GM12878 (cell line): ENCODE measurements at regions not wholly inside any gene's neighbourhood (a gene's known extent, or its start where the extent isn't known, plus 50 kb on each side); places are given as distances from the start of the nearest gene placed in this dataset.

Source experiments
- ATAC-seq: fragments of 200-7000 bp; cut with Tn5 transposase; 3 replicates; pipeline ENCODE4 v1.9.1; 2020; ENCODE audit warnings: mild to moderate bottlenecking, moderate library complexity
- BruUV-seq: library from RNA; stranded (reverse); fragments of 400-500 nt; replicated peaks from 2 replicates; lab custom pipeline; 2021; lab: Mats Ljungman, UMichigan
- CTCF ChIA-PET: fragments of 300-600 bp; sonication (Branson Sonifier 250); formaldehyde crosslinking; extraction: SDS; loops from one replicate; lab custom pipeline; 2021; ENCODE audit warnings: inconsistent platforms; lab: Yijun Ruan, JAX
- POLR2A ChIA-PET: fragments of 350-600 bp; formaldehyde crosslinking; extraction: SDS; loops from one replicate; lab custom pipeline; 2021; ENCODE audit warnings: inconsistent platforms; lab: Charles Lee
- RAD21 ChIA-PET: fragments of 300-600 bp; sonication (Branson Sonifier 250); formaldehyde crosslinking; loops from one replicate; lab custom pipeline; 2023; ENCODE audit warnings: antibody characterized with exemption; ENCODE audit not compliant: unreplicated experiment; lab: Charles Lee
- SMC1A ChIA-PET: fragments of 300-600 bp; sonication (Branson Sonifier 250); formaldehyde crosslinking; loops from one replicate; lab custom pipeline; 2023; ENCODE audit not compliant: unreplicated experiment, uncharacterized antibody; lab: Charles Lee
- DNase-seq: peaks from one replicate; pipeline ENCODE4 v3.0.0-alpha.2; 2011; ENCODE audit warnings: low read depth, low spot score
- FAIRE-seq: peaks from 3 replicates; lab custom pipeline; 2011; peaks lifted over from hg19 to GRCh38; lab: Jason Lieb, UNC
- H2AFZ ChIP-seq: 2 replicates; pipeline ENCODE4 v1.6.0; 2011; ENCODE audit warnings: low read depth, low read length, control low read depth; ENCODE audit not compliant: control insufficient read depth
- H3K27ac ChIP-seq: 2 replicates; pipeline ENCODE4 v1.5.1; 2011; ENCODE audit warnings: control low read depth; ENCODE audit not compliant: control insufficient read depth, insufficient read depth
- H3K27me3 ChIP-seq, 2 experiments: replicated peaks in 1 of 2; 2 replicates each; pipeline versions ENCODE4 v1.6.0 to v1.6.1; 2011; ENCODE audit warnings: low read length in 1 of 2; ENCODE audit not compliant: control insufficient read depth in 2 of 2, insufficient read depth in 2 of 2
- H3K36me3 ChIP-seq, 2 experiments: 2 replicates each; pipeline ENCODE4 v1.5.1; 2011; ENCODE audit warnings: low read length in 1 of 2; ENCODE audit not compliant: control insufficient read depth in 2 of 2, insufficient read depth in 2 of 2
- H3K4me1 ChIP-seq: 2 replicates; pipeline ENCODE4 v1.6.1; 2011; ENCODE audit warnings: mild to moderate bottlenecking, low read length, moderate library complexity, mixed read lengths; ENCODE audit not compliant: control insufficient read depth, insufficient read depth
- H3K4me2 ChIP-seq: 2 replicates; pipeline ENCODE4 v1.6.0; 2011; ENCODE audit warnings: control low read depth; ENCODE audit not compliant: control insufficient read depth, insufficient read depth
- H3K4me3 ChIP-seq: fragments of 200-600 bp; sonication (generic); 2 replicates; pipeline ENCODE4 v1.5.1; 2016
- H3K79me2 ChIP-seq: 2 replicates; pipeline ENCODE4 v1.6.0; 2011; ENCODE audit warnings: low read length; ENCODE audit not compliant: control insufficient read depth, insufficient read depth
- H3K9ac ChIP-seq: 2 replicates; pipeline ENCODE4 v1.8.0; 2011; ENCODE audit warnings: low read length, control low read depth, mixed read lengths; ENCODE audit not compliant: control insufficient read depth, insufficient read depth
- H3K9me3 ChIP-seq: replicated peaks from 3 replicates; pipeline ENCODE4 v1.5.1; 2011; ENCODE audit warnings: mild to moderate bottlenecking, low read length; ENCODE audit not compliant: control insufficient read depth, insufficient read depth
- H4K20me1 ChIP-seq: 2 replicates; pipeline ENCODE4 v1.6.0; 2011; ENCODE audit not compliant: control insufficient read depth, insufficient read depth
- CBX5 ChIP-seq: sonication (generic); IDR thresholded peaks from 2 replicates; pipeline ENCODE4 v1.6.1; 2016; ENCODE audit warnings: low read depth, moderate library complexity, mild to moderate bottlenecking, inconsistent platforms
- ESRRA ChIP-seq: IDR thresholded peaks from 2 replicates; pipeline ENCODE4 v1.6.1; 2012; ENCODE audit warnings: mild to moderate bottlenecking, low read length, improper control_type of control experiment
- HDAC2 ChIP-seq: fragments of 200-600 bp; sonication (generic); IDR thresholded peaks from 2 replicates; pipeline ENCODE4 v1.6.1; 2017
- HSF1 ChIP-seq: fragments of 150-350 bp; IDR thresholded peaks from 2 replicates; pipeline ENCODE4 v1.6.1; 2014; ENCODE audit warnings: mild to moderate bottlenecking, low read depth, low read length
- IKZF1 ChIP-seq: fragments of 450-650 bp; conservative IDR thresholded peaks from 2 replicates; pipeline ENCODE4 v1.6.1; 2017; ENCODE audit warnings: antibody characterized with exemption, mild to moderate bottlenecking
- JUNB ChIP-seq: IDR thresholded peaks from 2 replicates; pipeline ENCODE4 v1.6.1; 2016; ENCODE audit warnings: antibody characterized with exemption, mild to moderate bottlenecking
- MAX ChIP-seq: IDR thresholded peaks from 2 replicates; pipeline ENCODE4 v1.6.1; 2012; ENCODE audit warnings: low read depth, low read length, improper control_type of control experiment
- MTA2 ChIP-seq: fragments of 450-650 bp; IDR thresholded peaks from 2 replicates; pipeline ENCODE4 v1.6.1; 2016; ENCODE audit warnings: low read depth, mild to moderate bottlenecking, moderate library complexity
- MYB ChIP-seq: fragments of 150-350 bp; IDR thresholded peaks from 2 replicates; pipeline ENCODE4 v1.6.1; 2014; ENCODE audit warnings: mild to moderate bottlenecking, low read depth, low read length, borderline replicate concordance
- MYC ChIP-seq: IDR thresholded peaks from 2 replicates; pipeline ENCODE4 v1.6.1; 2011; ENCODE audit warnings: mild to moderate bottlenecking, low read length, moderate library complexity, inconsistent platforms; ENCODE audit not compliant: insufficient read depth, insufficient replicate concordance, insufficient read length, severe bottlenecking
- RBBP5 ChIP-seq: fragments of 200-600 bp; sonication (generic); conservative IDR thresholded peaks from 2 replicates; pipeline ENCODE4 v1.6.1; 2016
- SIN3A ChIP-seq: IDR thresholded peaks from 2 replicates; pipeline ENCODE4 v1.6.1; 2012; ENCODE audit warnings: low read depth, low read length, improper control_type of control experiment
- SMARCA5 ChIP-seq: fragments of 450-650 bp; IDR thresholded peaks from 2 replicates; pipeline ENCODE4 v1.6.1; 2017; ENCODE audit warnings: mild to moderate bottlenecking
- SPI1 ChIP-seq: IDR thresholded peaks from 2 replicates; pipeline ENCODE4 v1.6.1; 2011; ENCODE audit warnings: low read depth, mild to moderate bottlenecking, low read length, moderate library complexity, borderline replicate concordance; ENCODE audit not compliant: insufficient read depth
- SRF ChIP-seq, 2 experiments: IDR thresholded peaks; 2 replicates each; pipeline ENCODE4 v1.6.1; 2011; ENCODE audit warnings: low read depth in 2 of 2, low read length in 2 of 2, mild to moderate bottlenecking in 1 of 2, moderate library complexity in 1 of 2
- STAT1 ChIP-seq: fragments of 450-650 bp; conservative IDR thresholded peaks from 2 replicates; pipeline ENCODE4 v1.6.1; 2014; ENCODE audit warnings: antibody characterized with exemption, mild to moderate bottlenecking
- TCF3 ChIP-seq: IDR thresholded peaks from 2 replicates; pipeline ENCODE4 v1.6.1; 2012; ENCODE audit warnings: low read depth, mild to moderate bottlenecking, low read length, borderline replicate concordance; ENCODE audit not compliant: insufficient read depth
- ZBED1 ChIP-seq: IDR thresholded peaks from 2 replicates; pipeline ENCODE4 v1.6.1; 2016; ENCODE audit warnings: borderline replicate concordance
- ZNF687 ChIP-seq: fragments of 450-650 bp; IDR thresholded peaks from 2 replicates; pipeline ENCODE4 v1.6.1; 2017; ENCODE audit warnings: mild to moderate bottlenecking, moderate library complexity
- WGBS: methylation state at CpG from one replicate; pipeline ENCODE4 v1.1.6; 2016; ENCODE audit warnings: low lambda C conversion rate; ENCODE audit not compliant: insufficient replicate concordance, insufficient coverage; ENCODE audit errors: missing lambda C conversion rate; 5-methylcytosine and 5-hydroxymethylcytosine counted together
- in situ Hi-C: fragments of 300-500 bp; cut with MboI; formaldehyde crosslinking; loops from 9 replicates; pipeline ENCODE4 v1.14.3; 2018; ENCODE audit warnings: mixed read lengths
- intact Hi-C: fragments of 100-400 bp; cut with micrococcal nuclease; formaldehyde crosslinking; loops from one replicate; pipeline ENCODE4 v1.14.2; 2022; ENCODE audit not compliant: unreplicated experiment

GRCh38 chr17:77393274-77393600, 252.5 kb downstream of the SEC14L1 start (continued):
- TF ChIP-seq HSF1 (no peak), TCF3 (no peak), ZNF687 (no peak), SMARCA5 (no peak)

- in situ Hi-C loops (no loop called here), intact Hi-C loops (no loop called here)
- Histone ChIP-seq H3K9me3 (no peaks in the 10 kb centered on the region), H3K4me2 (no peak overlapping the region), H3K9ac (no peak overlapping the region), H3K4me3 (no peak overlapping the region), H3K4me1 (peaks cover 8% of the 10 kb centered on the region), H2AFZ (no peak overlapping the region), H3K79me2 (peaks cover 10% of the 10 kb centered on the region), H3K27me3 (no peaks in the 10 kb centered on the region), H3K27ac (no peak overlapping the region), H4K20me1 (no peaks in the 10 kb centered on the region), H3K36me3 (peaks cover under 1 to 3% of the 10 kb centered on the region in 2 experiments; a peak in 3 of 4 replicates)
- RAD21 ChIA-PET: no interaction called here
- ATAC-seq (no peak), DNase-seq (no peak), FAIRE-seq (no peak)
- WGBS: 81% methylated on average over 10 of the region's 10 CpGs
- POLR2A ChIA-PET: no interaction called here
- CTCF ChIA-PET: interaction anchor here (1.1 kb wide), 1 partner anchor 11 kb away, joined by 3 read pairs; no protein-coding TSS in a partner anchor
- SMC1A ChIA-PET: interaction anchor here (1.4 kb wide), 1 partner anchor 62 kb away, joined by 3 read pairs; no protein-coding TSS in a partner anchor
- no TSS peak for BruUV-seq
- TF ChIP-seq MYC (no peak), HDAC2 (no peak), MTA2 (no peak), SPI1 (no peak), CBX5 (no peak), ESRRA (no peak), STAT1 (no peak), MAX (no peak), MYB (no peak), IKZF1 (no peak), TCF3 (no peak), ZBED1 (no peak), JUNB (no peak), RBBP5 (no peak), SRF (IDR thresholded peaks at IDR 0.05; ENCODE audit: low read depth in 2 of 2, low read length in 2 of 2) (no peak), SIN3A (no peak)
Observed at GRCh38 chr17:77393867-77394539, 253.2 kb downstream of the SEC14L1 start.
